KOPT-K1 (cell line): ENCODE measurements at regions not wholly inside any gene's neighbourhood (a gene's known extent, or its start where the extent isn't known, plus 50 kb on each side); places are given as distances from the start of the nearest gene placed in this dataset.
A peak's percentile ranks its signal among the peaks of the same experiment; 100 is the strongest.

Source experiments
- H3K27ac ChIP-seq: fragments of 200-600 bp; sonication (generic); 2 replicates; pipeline ENCODE4 v1.5.1; 2016; ENCODE audit warnings: antibody characterized with exemption, mild to moderate bottlenecking, low read depth, low read length; ENCODE audit not compliant: poor library complexity, severe bottlenecking
- H3K36me3 ChIP-seq: fragments of 200-600 bp; sonication (generic); 2 replicates; pipeline ENCODE4 v1.5.1; 2017; ENCODE audit warnings: antibody characterized with exemption, mild to moderate bottlenecking, low read length, moderate library complexity; ENCODE audit not compliant: insufficient read depth
- H3K9me3 ChIP-seq: fragments of 200-600 bp; sonication (generic); 2 replicates; pipeline ENCODE4 v1.5.1; 2017; ENCODE audit warnings: antibody characterized with exemption, low read length, mild to moderate bottlenecking; ENCODE audit not compliant: insufficient read depth, poor library complexity, severe bottlenecking

- Histone ChIP-seq H3K36me3 (no peaks in the 10 kb centered on the region), H3K27ac (no peak overlapping the region), H3K9me3 (no peaks in the 10 kb centered on the region)
Observed at GRCh38 chr1:65049941-65050713, 83.8 kb upstream of the JAK1 start.

- no peaks in the 10 kb centered on the region for H3K36me3 ChIP-seq
- no peak overlapping the region for H3K27ac ChIP-seq
- H3K9me3 ChIP-seq: no peaks in the 10 kb centered on the region
Observed at GRCh38 chr1:65050735-65051134, 84.4 kb upstream of the JAK1 start.

GRCh38 chr1:65054481-65054880, 88.1 kb upstream of the JAK1 start:
- no peaks in the 10 kb centered on the region for H3K36me3 ChIP-seq
- no peaks in the 10 kb centered on the region for H3K9me3 ChIP-seq
- H3K27ac ChIP-seq: no peak overlapping the region

DNA sequence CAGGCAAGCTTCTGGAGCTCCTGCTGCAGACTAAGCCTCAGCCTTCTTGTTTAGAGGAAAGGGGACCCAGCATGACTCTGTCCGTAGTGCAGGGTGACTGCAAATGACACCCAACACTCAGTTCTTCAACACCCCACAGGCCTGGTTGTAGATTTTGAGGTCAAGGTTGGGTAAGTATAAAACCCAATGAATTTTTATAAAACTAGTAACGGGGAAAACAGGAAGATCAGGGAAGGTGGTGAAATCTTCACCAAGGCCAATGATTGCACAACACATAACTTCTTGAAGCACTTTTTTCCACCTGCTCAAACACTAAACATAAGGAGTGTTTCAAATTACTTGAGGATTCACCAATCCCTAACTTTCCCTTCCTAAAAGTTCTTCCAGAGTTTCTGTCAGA, 89.4 kb upstream of the JAK1 start:
- no peaks in the 10 kb centered on the region for H3K36me3 ChIP-seq
- H3K9me3 ChIP-seq: no peaks in the 10 kb centered on the region

DNA sequence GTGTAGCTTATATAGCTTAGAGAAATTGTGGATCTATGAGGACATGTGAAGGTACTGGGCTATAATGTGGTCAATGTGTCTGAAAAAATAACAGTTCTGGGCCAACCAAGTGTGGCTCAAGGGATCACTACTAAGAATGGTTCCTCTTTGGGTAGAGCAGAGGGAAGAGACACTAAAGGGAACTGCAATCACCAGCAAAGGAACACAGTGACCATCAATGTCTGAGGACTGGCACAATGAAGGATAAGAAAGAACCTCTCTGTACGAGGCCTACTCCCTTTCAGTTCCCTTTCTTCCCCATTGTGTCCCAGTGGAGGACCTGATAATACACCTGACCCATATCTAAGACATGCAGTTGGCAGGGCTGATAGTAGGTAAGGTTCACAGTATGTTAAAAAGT, 89.9 kb upstream of the JAK1 start:
- H3K9me3 ChIP-seq: no peaks in the 10 kb centered on the region
- no peaks in the 10 kb centered on the region for H3K36me3 ChIP-seq
- no peak overlapping the region for H3K27ac ChIP-seq

More for the DNA sequence above, 89.4 kb upstream of the JAK1 start:
- no peak overlapping the region for H3K27ac ChIP-seq

- no peaks in the 10 kb centered on the region for H3K36me3 ChIP-seq
- H3K9me3 ChIP-seq: no peaks in the 10 kb centered on the region
- H3K27ac ChIP-seq: no peak overlapping the region
Observed at GRCh38 chr1:65056866-65057265, 90.5 kb upstream of the JAK1 start.

DNA sequence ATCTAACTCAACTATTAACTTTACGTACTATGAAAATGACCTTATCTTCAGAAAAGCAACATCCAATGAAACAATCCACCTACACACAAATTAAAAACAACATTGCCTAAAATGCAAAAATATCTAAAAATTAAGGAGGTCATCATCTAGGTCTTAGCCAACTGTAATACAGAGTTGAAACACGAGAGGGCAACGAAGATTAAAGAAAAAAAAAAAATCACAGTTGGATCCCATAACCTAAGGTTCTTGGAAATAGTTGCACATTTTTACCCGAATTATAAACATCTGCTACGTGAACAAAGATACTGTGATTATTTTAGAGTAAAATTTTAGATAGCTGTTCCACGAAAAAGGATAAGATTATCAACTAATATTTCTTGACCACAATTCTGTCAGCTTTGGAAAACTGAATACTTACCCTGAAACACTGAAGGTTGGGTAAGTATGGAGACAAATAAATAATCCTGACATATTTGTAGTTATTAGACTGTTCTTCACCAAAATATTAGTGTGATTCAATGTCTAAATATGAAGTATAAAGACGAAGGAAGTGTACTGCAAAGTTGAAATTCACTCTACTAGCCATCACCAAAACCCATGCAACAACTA, 88.0 kb upstream of the AK4 start:
- no peak overlapping the region for H3K27ac ChIP-seq
- H3K9me3 ChIP-seq: no peaks in the 10 kb centered on the region
- no peaks in the 10 kb centered on the region for H3K36me3 ChIP-seq

- no peaks in the 10 kb centered on the region for H3K9me3 ChIP-seq
- H3K36me3 ChIP-seq: no peaks in the 10 kb centered on the region
- H3K27ac ChIP-seq: no peak overlapping the region
Observed at GRCh38 chr1:65062339-65062738, 85.7 kb upstream of the AK4 start.

DNA sequence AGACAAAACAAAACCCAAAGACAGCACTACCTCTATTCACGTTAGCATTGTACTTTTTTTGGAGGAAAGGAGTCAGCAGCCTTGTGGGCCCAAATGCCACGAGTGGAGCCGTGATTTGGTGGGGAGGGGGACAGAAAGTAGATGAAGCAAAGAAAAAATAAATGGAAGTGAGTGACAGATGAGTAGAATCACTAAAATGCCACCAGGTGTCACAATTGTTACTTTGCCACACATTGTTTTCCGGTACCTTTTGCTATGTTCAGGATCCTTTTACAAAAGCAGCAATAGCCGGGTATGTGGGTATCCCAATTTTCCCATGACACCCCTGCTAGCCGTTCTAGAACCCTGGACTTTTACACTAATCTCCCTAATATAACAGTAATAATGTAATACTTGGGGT, 85.0 kb upstream of the AK4 start:
- Histone ChIP-seq H3K9me3 (no peaks in the 10 kb centered on the region), H3K36me3 (no peaks in the 10 kb centered on the region), H3K27ac (no peak overlapping the region)

GRCh38 chr1:65064981-65065380, 83.0 kb upstream of the AK4 start:
- no peaks in the 10 kb centered on the region for H3K36me3 ChIP-seq

DNA sequence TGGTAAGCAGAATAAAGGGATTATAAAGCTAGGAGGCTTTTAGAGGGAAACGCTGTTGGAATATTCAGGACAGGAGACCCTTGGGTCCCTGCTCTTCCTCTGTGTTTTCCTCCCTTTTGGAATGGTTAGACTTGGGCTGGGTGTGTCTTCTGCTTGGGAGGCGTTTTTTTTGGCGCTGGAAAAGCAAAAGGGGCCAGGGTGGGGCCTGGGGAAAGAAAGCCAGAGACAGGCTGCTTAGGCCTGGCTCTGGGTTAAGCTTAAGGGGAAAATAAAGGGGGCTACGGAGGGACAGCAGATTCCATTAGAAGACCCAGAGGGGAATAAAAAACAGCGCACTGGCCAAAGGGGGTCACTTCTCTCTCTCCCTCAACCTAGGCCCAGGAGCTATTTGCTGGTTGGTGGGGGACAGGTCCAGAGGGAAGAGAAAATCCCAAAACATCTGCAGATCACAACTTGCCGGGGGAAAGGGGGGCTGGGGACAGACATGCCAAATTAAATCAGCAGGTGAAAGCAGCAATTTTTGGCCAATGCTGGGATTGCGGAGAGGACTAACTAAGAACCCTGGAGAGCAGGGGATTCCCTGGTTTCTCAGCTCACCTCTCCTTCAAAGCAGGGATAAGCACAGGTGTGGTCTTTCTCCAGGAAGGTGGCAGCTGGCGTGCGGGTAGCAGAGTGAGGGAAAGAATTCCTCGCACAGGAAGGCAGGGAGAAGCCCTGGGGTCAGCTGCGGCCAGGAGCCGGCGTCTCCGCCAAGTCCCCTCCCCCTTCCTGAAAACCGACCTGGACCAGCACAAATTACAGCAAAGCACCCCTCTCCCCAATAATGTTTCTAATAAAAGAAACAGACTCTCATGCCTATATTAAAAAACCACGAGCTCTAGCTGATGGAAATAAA, 82.2 kb upstream of the AK4 start:
- Histone ChIP-seq H3K9me3 (no peaks in the 10 kb centered on the region), H3K27ac (no peak overlapping the region), H3K36me3 (no peaks in the 10 kb centered on the region)

More at GRCh38 chr1:65064981-65065380, 83.0 kb upstream of the AK4 start:
- H3K27ac ChIP-seq: no peak overlapping the region
- H3K9me3 ChIP-seq: no peaks in the 10 kb centered on the region

- H3K27ac ChIP-seq: no peak overlapping the region
Observed at GRCh38 chr1:65066419-65066765, 81.6 kb upstream of the AK4 start.

GRCh38 chr1:65066766-65067490, 81.1 kb upstream of the AK4 start:
- no peaks in the 10 kb centered on the region for H3K36me3 ChIP-seq
- H3K27ac ChIP-seq: peak overlapping the region; percentile 41
- no peaks in the 10 kb centered on the region for H3K9me3 ChIP-seq

More at GRCh38 chr1:65066419-65066765, 81.6 kb upstream of the AK4 start:
- Histone ChIP-seq H3K36me3 (no peaks in the 10 kb centered on the region), H3K9me3 (no peaks in the 10 kb centered on the region)

- Histone ChIP-seq H3K36me3 (no peaks in the 10 kb centered on the region), H3K27ac (peak overlapping the region; percentile 71), H3K9me3 (no peaks in the 10 kb centered on the region)
Observed at GRCh38 chr1:65067491-65068201, 80.4 kb upstream of the AK4 start.
